ENCODE measurements at regions not wholly inside any gene's neighbourhood (a gene's known extent, or its start where the extent isn't known, plus 50 kb on each side); places are given as distances from the start of the nearest gene placed in this dataset.
"Not testable (repeated sequence)": the region's sequence is repeated elsewhere in the genome, so short reads cannot be mapped to it uniquely, and the experiment has no call there.

DNA sequence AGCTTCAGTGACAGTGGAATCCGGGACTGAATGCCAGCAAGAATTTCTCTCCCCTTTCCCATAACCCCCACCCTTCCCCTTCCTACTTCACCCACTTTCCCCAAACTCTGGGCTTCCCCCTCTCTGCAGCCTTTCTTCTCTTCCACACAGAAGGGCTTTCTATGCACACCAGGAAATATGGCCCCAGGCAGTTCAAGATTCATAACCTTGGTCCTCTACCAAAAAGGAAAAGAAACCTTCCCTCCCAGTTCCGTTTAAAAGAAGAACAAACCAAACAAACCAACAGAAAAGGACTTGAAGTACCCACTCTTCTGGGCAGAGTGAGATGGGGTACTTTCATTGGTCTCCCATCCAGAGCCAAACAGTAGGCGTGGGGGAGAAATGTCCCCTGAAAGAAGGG lies 68.8 kb upstream of the ABHD2 start (continued):
- TF ChIP-seq NFE2L1 (tag; IDR thresholded peaks at IDR 0.05; ENCODE audit: borderline replicate concordance, low read depth) (no peak), PCBP2 (IDR thresholded peaks at IDR 0.05; ENCODE audit: low read depth, low read length, poor library complexity, severe bottlenecking) (no peak)

DNA sequence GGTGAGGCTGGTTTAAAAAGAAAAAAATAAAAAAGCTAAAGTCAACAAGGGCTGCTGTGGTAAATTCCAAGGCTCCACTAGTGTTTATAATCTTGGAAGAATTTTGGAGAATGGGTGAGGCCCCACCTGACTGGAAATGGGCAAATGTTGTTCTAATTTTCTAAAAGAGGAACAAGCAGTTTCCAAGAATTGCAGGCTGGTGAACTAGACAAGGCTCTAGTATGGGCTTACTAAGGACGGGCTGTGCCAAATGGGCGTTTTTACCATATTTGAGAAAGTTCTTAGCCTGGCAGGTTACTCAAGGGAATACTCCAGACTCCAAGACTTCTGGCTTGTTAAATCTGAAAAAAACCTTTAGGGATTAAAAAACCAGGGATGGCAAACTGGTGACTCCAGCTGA lies 67.0 kb upstream of the ABHD2 start:
- H2AFZ ChIP-seq (ENCODE audit: low read depth, low read length): no peak overlapping the region
- FAIRE-seq (no peak), ATAC-seq (no peak), DNase-seq (ENCODE audit: extremely low read depth in 1 of 4, low spot score in 3 of 4) (no peak)
- in situ Hi-C loops (cut with MboI) (no loop called here), intact Hi-C loops (cut with micrococcal nuclease) (no loop called here)
- H3K27me3 ChIP-seq (ENCODE audit: control insufficient read depth in 2 of 2, insufficient read depth in 2 of 2, low read length in 2 of 2): no peaks in the 10 kb centered on the region
- H3K4me1 ChIP-seq (replicated peaks in 1 of 2; ENCODE audit: control insufficient read depth in 2 of 2, insufficient read depth in 2 of 2, low read length in 2 of 2): peaks cover 5 to 15% of the 10 kb centered on the region in 2 experiments; a peak in 3 of 5 replicates
- ChIA-PET POLR2A (interaction anchor here (0.7 to 1.8 kb wide), 4 partner anchors 10 to 119 kb away, joined by 3 to 11 read pairs (median 6); no protein-coding TSS in a partner anchor), CTCF (ENCODE audit: low intra/inter-chr PET ratio) (no interaction called here)
- BruUV-seq (replicated peaks): no TSS peak
- 16% methylated on average over 2 of the region's 2 CpGs for WGBS (ENCODE audit: insufficient coverage, low coverage, missing lambda C conversion rate)
- H3K79me2 ChIP-seq (ENCODE audit: control insufficient read depth, insufficient read depth, low read length): no peaks in the 10 kb centered on the region
- no peaks in the 10 kb centered on the region for H3K9me1 ChIP-seq (ENCODE audit: control insufficient read depth, insufficient read depth, low read length)
- H3K4me2 ChIP-seq (ENCODE audit: insufficient read depth, low read length): no peak overlapping the region
- no peak overlapping the region for H3K27ac ChIP-seq (ENCODE audit: extremely low read depth, low read depth, low read length)
- H3K9ac ChIP-seq (ENCODE audit: insufficient read depth in 1 of 2, low read depth in 2 of 2, low read length in 2 of 2): no peak overlapping the region
- no peaks in the 10 kb centered on the region for H3K36me3 ChIP-seq (ENCODE audit: control insufficient read depth, insufficient read depth, low read length)
- no peaks in the 10 kb centered on the region for H3K9me3 ChIP-seq (replicated peaks; ENCODE audit: control insufficient read depth, insufficient read depth, low read depth, low read length)
- TF ChIP-seq, protein P1, sequence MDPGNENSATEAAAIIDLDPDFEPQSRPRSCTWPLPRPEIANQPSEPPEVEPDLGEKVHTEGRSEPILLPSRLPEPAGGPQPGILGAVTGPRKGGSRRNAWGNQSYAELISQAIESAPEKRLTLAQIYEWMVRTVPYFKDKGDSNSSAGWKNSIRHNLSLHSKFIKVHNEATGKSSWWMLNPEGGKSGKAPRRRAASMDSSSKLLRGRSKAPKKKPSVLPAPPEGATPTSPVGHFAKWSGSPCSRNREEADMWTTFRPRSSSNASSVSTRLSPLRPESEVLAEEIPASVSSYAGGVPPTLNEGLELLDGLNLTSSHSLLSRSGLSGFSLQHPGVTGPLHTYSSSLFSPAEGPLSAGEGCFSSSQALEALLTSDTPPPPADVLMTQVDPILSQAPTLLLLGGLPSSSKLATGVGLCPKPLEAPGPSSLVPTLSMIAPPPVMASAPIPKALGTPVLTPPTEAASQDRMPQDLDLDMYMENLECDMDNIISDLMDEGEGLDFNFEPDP (CRISPR knock-in tag; IDR thresholded peaks at IDR 0.05): no peak
- TF ChIP-seq SPI1 (IDR thresholded peaks at IDR 0.05; ENCODE audit: borderline replicate concordance, low read depth, low read length) (peak; percentile 14; the same call in 1 of the 2 replicates), ZNF696 (CRISPR knock-in tag; conservative IDR thresholded peaks at IDR 0.05) (no peak), HMBOX1 (IDR thresholded peaks at IDR 0.05) (0 out of 2 replicates have a peak, but pooled peaks have one; percentile 28), MTA2 (IDR thresholded peaks at IDR 0.05; ENCODE audit: low read depth) (0 out of 2 replicates have a peak, but pooled peaks have one; percentile 4), PHF8 (IDR thresholded peaks at IDR 0.05; ENCODE audit: borderline replicate concordance, low read length) (no peak), ZNF274 (IDR thresholded peaks at IDR 0.05; ENCODE audit: borderline replicate concordance, low read depth, low read length) (no peak)
- H4K20me1 ChIP-seq (replicated peaks; ENCODE audit: control insufficient read depth, insufficient read depth, low read length): no peaks in the 10 kb centered on the region
- no peak overlapping the region for H3K4me3 ChIP-seq

DNA sequence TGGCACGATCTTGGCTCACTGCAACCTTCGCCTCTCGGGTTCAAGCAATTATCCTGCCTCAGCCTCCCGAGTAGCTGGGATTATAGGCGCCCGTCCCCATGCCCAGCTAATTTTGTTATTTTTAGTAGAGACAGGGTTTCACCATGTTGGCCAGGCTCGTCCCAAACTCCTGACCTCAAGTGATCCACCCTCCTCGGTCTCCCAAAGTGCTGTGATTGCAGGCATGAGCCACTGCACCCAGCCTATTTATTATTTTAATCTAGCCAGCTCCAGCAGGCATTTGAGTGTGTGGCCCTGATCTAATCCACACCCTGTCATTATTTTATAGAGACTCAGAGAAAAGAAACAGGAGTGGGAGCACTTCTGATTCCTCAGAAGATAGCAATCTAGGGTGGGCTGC lies 66.4 kb upstream of the ABHD2 start:
- H3K79me2 ChIP-seq (ENCODE audit: control insufficient read depth, insufficient read depth, low read length); H2AFZ ChIP-seq (ENCODE audit: low read depth, low read length); BruUV-seq (replicated peaks); H4K20me1 ChIP-seq (replicated peaks; ENCODE audit: control insufficient read depth, insufficient read depth, low read length); in situ Hi-C loops (cut with MboI); intact Hi-C loops (cut with micrococcal nuclease); H3K36me3 ChIP-seq (ENCODE audit: control insufficient read depth, insufficient read depth, low read length); H3K4me2 ChIP-seq (ENCODE audit: insufficient read depth, low read length); H3K9me3 ChIP-seq (replicated peaks; ENCODE audit: control insufficient read depth, insufficient read depth, low read depth, low read length); CTCF ChIA-PET (ENCODE audit: low intra/inter-chr PET ratio); H3K27ac ChIP-seq (ENCODE audit: extremely low read depth, low read depth, low read length); DNase-seq (ENCODE audit: extremely low read depth in 1 of 4, low spot score in 3 of 4); H3K4me3 ChIP-seq; ATAC-seq; H3K27me3 ChIP-seq (ENCODE audit: control insufficient read depth in 2 of 2, insufficient read depth in 2 of 2, low read length in 2 of 2); H3K9ac ChIP-seq (ENCODE audit: insufficient read depth in 1 of 2, low read depth in 2 of 2, low read length in 2 of 2); H3K9me1 ChIP-seq (ENCODE audit: control insufficient read depth, insufficient read depth, low read length); FAIRE-seq: not testable (repeated sequence)
- 34% methylated on average over 8 of the region's 8 CpGs for WGBS (ENCODE audit: insufficient coverage, low coverage, missing lambda C conversion rate)
- H3K4me1 ChIP-seq (replicated peaks in 1 of 2; ENCODE audit: control insufficient read depth in 2 of 2, insufficient read depth in 2 of 2, low read length in 2 of 2): peaks cover 5 to 15% of the 10 kb centered on the region in 2 experiments; a peak in 3 of 5 replicates
- POLR2A ChIA-PET: interaction anchor here (0.7 to 1.8 kb wide), 4 partner anchors 10 to 146 kb away, joined by 3 to 11 read pairs (median 6); no protein-coding TSS in a partner anchor

Measured in K562 (cell line).